H1 (cell line): ENCODE measurements at regions not wholly inside any gene's neighbourhood (a gene's known extent, or its start where the extent isn't known, plus 50 kb on each side); places are given as distances from the start of the nearest gene placed in this dataset.

ENCODE experiments used
- CTCF ChIA-PET: fragments of 300-600 bp; sonication (Branson Sonifier 250); formaldehyde crosslinking; loops from one replicate; lab custom pipeline; 2021; ENCODE audit not compliant: partially characterized antibody; lab: Charles Lee
- POLR2A ChIA-PET: fragments of 300-600 bp; sonication (Branson Sonifier 250); formaldehyde crosslinking; loops from one replicate; lab custom pipeline; 2021; ENCODE audit warnings: inconsistent platforms; ENCODE audit not compliant: partially characterized antibody; lab: Charles Lee
- DNase-seq, 2 experiments: peaks; one replicate each; pipeline versions ENCODE4 v3.0.0 to v3.0.0-alpha.2; 2010 to 2022; ENCODE audit warnings: low spot score in 2 of 2, low read depth in 1 of 2, mixed read lengths in 1 of 2
- FAIRE-seq: peaks from 2 replicates; lab custom pipeline; 2011; peaks lifted over from hg19 to GRCh38; lab: Jason Lieb, UNC
- H2AFZ ChIP-seq: 2 replicates; pipeline ENCODE4 v1.8.1; 2012; ENCODE audit warnings: low read length, inconsistent platforms
- H2AK5ac ChIP-seq: 2 replicates; pipeline ENCODE4 v1.6.1; 2013; ENCODE audit warnings: low read depth, low read length
- H2BK120ac ChIP-seq: replicated peaks from 2 replicates; pipeline ENCODE3; 2013; ENCODE audit warnings: low read depth, low read length, inconsistent platforms
- H2BK12ac ChIP-seq: 2 replicates; pipeline ENCODE4 v1.6.1; 2013; ENCODE audit warnings: low read depth, low read length
- H2BK15ac ChIP-seq: 2 replicates; pipeline ENCODE4 v1.6.1; 2013; ENCODE audit warnings: low read length
- H2BK20ac ChIP-seq: 2 replicates; pipeline ENCODE4 v1.6.1; 2013; ENCODE audit warnings: low read length
- H2BK5ac ChIP-seq: 2 replicates; pipeline ENCODE4 v1.6.1; 2013; ENCODE audit warnings: low read depth, low read length
- H3K14ac ChIP-seq: 2 replicates; pipeline ENCODE4 v1.6.1; 2013; ENCODE audit warnings: inconsistent platforms; ENCODE audit not compliant: insufficient read length
- H3K18ac ChIP-seq: 2 replicates; pipeline ENCODE4 v1.6.1; 2013; ENCODE audit warnings: low read length; ENCODE audit errors: extremely low read depth
- H3K23ac ChIP-seq: 2 replicates; pipeline ENCODE4 v1.6.1; 2013; ENCODE audit warnings: inconsistent platforms; ENCODE audit not compliant: insufficient read length
- H3K23me2 ChIP-seq: 2 replicates; pipeline ENCODE4 v1.6.1; 2013; ENCODE audit warnings: low read depth, low read length
- H3K27ac ChIP-seq: 2 replicates; pipeline ENCODE4 v1.6.1; 2011; ENCODE audit warnings: low read depth, low read length, inconsistent platforms
- H3K27me3 ChIP-seq, 4 experiments: replicated peaks in 1 of 4; 1 replicate in 1 of 4; 2 replicates in 3 of 4; pipeline versions ENCODE4 v1.6.1 to v1.8.1; 2011 to 2013; ENCODE audit warnings: low read length in 3 of 4, mild to moderate bottlenecking in 3 of 4, inconsistent platforms in 2 of 4, mixed read lengths in 2 of 4, moderate library complexity in 1 of 4; ENCODE audit not compliant: control insufficient read depth in 3 of 4, insufficient read depth in 3 of 4; ENCODE audit errors: extremely low read depth in 1 of 4
- H3K36me3 ChIP-seq, 4 experiments: 2 replicates each; pipeline versions ENCODE4 v1.6.1 to v1.8.1; 2011 to 2013; ENCODE audit warnings: mild to moderate bottlenecking in 4 of 4, low read length in 3 of 4, moderate library complexity in 2 of 4, control low read depth in 1 of 4, inconsistent platforms in 1 of 4; ENCODE audit not compliant: insufficient read depth in 4 of 4, control insufficient read depth in 2 of 4
- H3K4ac ChIP-seq: replicated peaks from 2 replicates; pipeline ENCODE3; 2013; ENCODE audit warnings: low read length, low read depth, mixed read lengths, inconsistent platforms; ENCODE audit not compliant: insufficient read length
- H3K4me1 ChIP-seq, 4 experiments: replicated peaks in 1 of 4; 1 replicate in 1 of 4; 2 replicates in 3 of 4; pipeline versions ENCODE4 v1.6.1 to v1.8.1; 2011 to 2013; ENCODE audit warnings: low read length in 3 of 4, inconsistent platforms in 2 of 4, mixed read lengths in 1 of 4; ENCODE audit not compliant: insufficient read depth in 4 of 4, control insufficient read depth in 3 of 4
- H3K4me2 ChIP-seq, 2 experiments: 2 replicates each; pipeline versions ENCODE4 v1.6.1 to v1.8.1; 2011 to 2013; ENCODE audit warnings: low read depth in 2 of 2, low read length in 2 of 2, control low read depth in 1 of 2, inconsistent platforms in 1 of 2, mild to moderate bottlenecking in 1 of 2; ENCODE audit not compliant: insufficient read depth in 1 of 2
- H3K4me3 ChIP-seq, 4 experiments: fragments of 200-600, 300-600 bp in 1 of 4; sonication (generic), shearing (Covaris generic), sonication (Bioruptor Twin) in 1 of 4; 2 replicates each; pipeline versions ENCODE4 v1.5.1 to v1.8.1; 2011 to 2016; ENCODE audit warnings: low read length in 4 of 4, low read depth in 3 of 4, control low read depth in 2 of 4, inconsistent platforms in 2 of 4, mild to moderate bottlenecking in 2 of 4, mixed read lengths in 1 of 4, moderate library complexity in 1 of 4; ENCODE audit not compliant: insufficient read depth in 2 of 4; ENCODE audit errors: extremely low read depth in 1 of 4
- H3K56ac ChIP-seq: replicated peaks from 2 replicates; pipeline ENCODE3; 2013; ENCODE audit warnings: low read depth, mild to moderate bottlenecking, mixed read lengths, low read length, inconsistent platforms; ENCODE audit not compliant: insufficient read length
- H3K79me1 ChIP-seq: 2 replicates; pipeline ENCODE4 v1.6.1; 2013; ENCODE audit warnings: low read depth, low read length, control low read depth
- H3K79me2 ChIP-seq, 2 experiments: 2 replicates each; pipeline versions ENCODE4 v1.6.1 to v1.8.1; 2012 to 2013; ENCODE audit warnings: low read length in 2 of 2, mild to moderate bottlenecking in 2 of 2, inconsistent platforms in 1 of 2; ENCODE audit not compliant: insufficient read depth in 2 of 2, control insufficient read depth in 1 of 2
- H3K9ac ChIP-seq, 4 experiments: replicated peaks in 1 of 4; 1 replicate in 1 of 4; 2 replicates in 3 of 4; pipeline versions ENCODE4 v1.6.1 to v1.8.1; 2011 to 2013; ENCODE audit warnings: low read depth in 3 of 4, low read length in 3 of 4, control low read depth in 2 of 4, mild to moderate bottlenecking in 2 of 4, moderate library complexity in 2 of 4, inconsistent platforms in 1 of 4; ENCODE audit errors: extremely low read depth in 1 of 4
- H3K9me3 ChIP-seq, 2 experiments: 2 replicates each; pipeline versions ENCODE4 v1.6.1 to v1.8.1; 2012 to 2013; ENCODE audit warnings: mild to moderate bottlenecking in 2 of 2, moderate library complexity in 2 of 2, control low read depth in 1 of 2, inconsistent platforms in 1 of 2, low read depth in 1 of 2, low read length in 1 of 2, mixed read lengths in 1 of 2; ENCODE audit not compliant: insufficient read depth in 2 of 2
- H4K20me1 ChIP-seq, 2 experiments: replicated peaks in 1 of 2; 2 replicates each; pipeline versions ENCODE3 to v1.8.1; 2011 to 2013; ENCODE audit warnings: inconsistent platforms in 2 of 2, low read length in 2 of 2, mild to moderate bottlenecking in 1 of 2; ENCODE audit not compliant: insufficient read depth in 2 of 2, control insufficient read depth in 1 of 2
- H4K5ac ChIP-seq: 2 replicates; pipeline ENCODE4 v1.6.1; 2013; ENCODE audit warnings: low read length, low read depth, mixed read lengths, inconsistent platforms; ENCODE audit not compliant: insufficient read length
- H4K8ac ChIP-seq: 2 replicates; pipeline ENCODE4 v1.8.0; 2013; ENCODE audit warnings: mild to moderate bottlenecking, moderate library complexity, low read length, inconsistent platforms; ENCODE audit not compliant: insufficient read depth; ENCODE audit errors: extremely low read depth
- H4K91ac ChIP-seq: replicated peaks from 2 replicates; pipeline ENCODE3; 2013; ENCODE audit warnings: low read length, mixed read lengths, inconsistent platforms; ENCODE audit not compliant: insufficient read length
- CHD1 ChIP-seq: IDR thresholded peaks from 2 replicates; pipeline ENCODE4 v1.6.1; 2012; ENCODE audit warnings: low read depth, low read length, improper control_type of control experiment
- E2F6 ChIP-seq: IDR thresholded peaks from 2 replicates; pipeline ENCODE4 v1.6.1; 2012; ENCODE audit warnings: inconsistent platforms
- EGR1 ChIP-seq: IDR thresholded peaks from 2 replicates; pipeline ENCODE4 v1.6.1; 2011; ENCODE audit warnings: low read depth, low read length, borderline replicate concordance
- MAFK ChIP-seq: IDR thresholded peaks from 2 replicates; pipeline ENCODE4 v1.6.1; 2012; ENCODE audit warnings: low read depth, mild to moderate bottlenecking, improper control_type of control experiment, low read length
- NANOG ChIP-seq: IDR thresholded peaks from 2 replicates; pipeline ENCODE4 v1.6.1; 2011; ENCODE audit warnings: low read length, low read depth, mild to moderate bottlenecking, inconsistent platforms; ENCODE audit not compliant: insufficient read depth, poor library complexity, severe bottlenecking
- PHF8 ChIP-seq: fragments of 200-600 bp; sonication (generic); conservative IDR thresholded peaks from 2 replicates; pipeline ENCODE4 v1.7.1; 2012; ENCODE audit warnings: low read depth, mild to moderate bottlenecking, inconsistent platforms, low read length, moderate library complexity
- RFX5 ChIP-seq: IDR thresholded peaks from 2 replicates; pipeline ENCODE4 v1.6.1; 2011; ENCODE audit warnings: low read depth, low read length, improper control_type of control experiment, borderline replicate concordance
- RNF2 ChIP-seq: fragments of 200-900, 300-1000 bp; sonication (generic); IDR thresholded peaks from 2 replicates; pipeline ENCODE4 v1.7.1; 2016; ENCODE audit warnings: borderline replicate concordance, low read depth, mild to moderate bottlenecking, antibody characterized with exemption, low read length; ENCODE audit not compliant: poor library complexity, severe bottlenecking; ENCODE audit errors: missing control alignments
- SAP30 ChIP-seq: fragments of 300-600 bp; sonication (generic); IDR thresholded peaks from 2 replicates; pipeline ENCODE4 v1.7.1; 2012; ENCODE audit warnings: low read length, moderate library complexity, mild to moderate bottlenecking, inconsistent platforms; ENCODE audit not compliant: insufficient read depth, insufficient replicate concordance
- SIN3A ChIP-seq, 2 experiments: IDR thresholded peaks in 1 of 2; conservative IDR thresholded peaks in 1 of 2; 2 replicates each; pipeline ENCODE4 v1.6.1; 2011 to 2012; ENCODE audit warnings: low read length in 2 of 2, improper control_type of control experiment in 1 of 2, low read depth in 1 of 2, mild to moderate bottlenecking in 1 of 2
- SRF ChIP-seq: IDR thresholded peaks from 2 replicates; pipeline ENCODE4 v1.6.1; 2011; ENCODE audit warnings: mild to moderate bottlenecking, low read depth, low read length, moderate library complexity
- SUZ12 ChIP-seq: fragments of 200-600 bp; sonication (generic); IDR thresholded peaks from 2 replicates; pipeline ENCODE4 v1.6.1; 2012; ENCODE audit warnings: mild to moderate bottlenecking, inconsistent platforms, low read length, moderate library complexity, mixed read lengths
- TEAD4 ChIP-seq: IDR thresholded peaks from 2 replicates; pipeline ENCODE4 v1.6.1; 2012; ENCODE audit warnings: low read depth, low read length, inconsistent platforms, mixed read lengths
- WGBS, 2 experiments: shearing (Covaris generic) in 1 of 2; methylation state at CpG; one replicate each; pipeline versions ENCODE4 v1.1.6 to v1.1.7; 2013 to 2015; ENCODE audit warnings: low lambda C conversion rate in 2 of 2, mixed read lengths in 2 of 2, inconsistent platforms in 1 of 2, low coverage in 1 of 2, missing lambda C conversion rate in 1 of 2; ENCODE audit not compliant: insufficient replicate concordance in 2 of 2, insufficient coverage in 1 of 2, insufficient read length in 1 of 2; ENCODE audit errors: extremely low coverage in 1 of 2, missing lambda C conversion rate in 1 of 2; 5-methylcytosine and 5-hydroxymethylcytosine counted together

GRCh38 chr5:32961059-32961415, 249.9 kb downstream of the NPR3 start:
- POLR2A ChIA-PET, result no interaction called here
- Histone ChIP-seq H3K9me3 (peaks cover 3 to 4% of the 10 kb centered on the region in 2 experiments; a peak in 3 of 4 replicates), H2BK15ac (no peak overlapping the region), H2BK120ac (no peak overlapping the region), H2BK5ac (no peak overlapping the region), H3K14ac (no peak overlapping the region), H3K18ac (no peak overlapping the region), H2AK5ac (no peak overlapping the region), H3K79me2 (no peaks in the 10 kb centered on the region), H3K23ac (no peak overlapping the region), H2BK20ac (no peak overlapping the region), H3K4me3 (no peak overlapping the region), H3K27me3 (peaks cover 0 to 1% (median 0%) of the 10 kb centered on the region in 4 experiments; a peak in 1 of 7 replicates), H3K36me3 (no peaks in the 10 kb centered on the region), H3K27ac (no peak overlapping the region), H3K79me1 (no peaks in the 10 kb centered on the region), H3K4me1 (peaks cover 0 to 5% (median 2%) of the 10 kb centered on the region in 4 experiments; a peak in 3 of 7 replicates), H4K8ac (no peak overlapping the region), H2BK12ac (no peak overlapping the region), H3K4ac (no peak overlapping the region), H3K56ac (no peak overlapping the region), H2AFZ (no peak overlapping the region), H4K5ac (no peak overlapping the region), H3K4me2 (no peak overlapping the region), H4K91ac (no peak overlapping the region), H4K20me1 (no peaks in the 10 kb centered on the region), H3K23me2 (no peaks in the 10 kb centered on the region; the same call in 1 of the 2 replicates), H3K9ac (no peak overlapping the region)
- DNase-seq, result no peak
- WGBS, 2 experiments, result 100% methylated on average over 1 of the region's 1 CpG; no CpG with 5 or more reads in 1 of the 2 experiments
- CTCF ChIA-PET, result no interaction called here
- no peak for FAIRE-seq
- TF ChIP-seq SRF (no peak), E2F6 (no peak), PHF8 (no peak), SUZ12 (no peak), NANOG (no peak), SAP30 (no peak), EGR1 (no peak), MAFK (no peak), RNF2 (no peak), RFX5 (no peak), SIN3A (conservative IDR thresholded peaks at IDR 0.05 in 1 of 2, IDR thresholded peaks at IDR 0.05 in 1 of 2; ENCODE audit: low read depth in 1 of 2, low read length in 2 of 2) (no peak), CHD1 (no peak), TEAD4 (no peak)
